GM12874 (cell line): ENCODE measurements at regions not wholly inside any gene's neighbourhood (a gene's known extent, or its start where the extent isn't known, plus 50 kb on each side); places are given as distances from the start of the nearest gene placed in this dataset.

ENCODE experiments used
- CTCF ChIP-seq: IDR thresholded peaks from 2 replicates; pipeline ENCODE4 v1.5.1; 2011; ENCODE audit warnings: low read depth, mild to moderate bottlenecking, control low read depth, low read length, moderate library complexity; ENCODE audit not compliant: insufficient read depth

DNA sequence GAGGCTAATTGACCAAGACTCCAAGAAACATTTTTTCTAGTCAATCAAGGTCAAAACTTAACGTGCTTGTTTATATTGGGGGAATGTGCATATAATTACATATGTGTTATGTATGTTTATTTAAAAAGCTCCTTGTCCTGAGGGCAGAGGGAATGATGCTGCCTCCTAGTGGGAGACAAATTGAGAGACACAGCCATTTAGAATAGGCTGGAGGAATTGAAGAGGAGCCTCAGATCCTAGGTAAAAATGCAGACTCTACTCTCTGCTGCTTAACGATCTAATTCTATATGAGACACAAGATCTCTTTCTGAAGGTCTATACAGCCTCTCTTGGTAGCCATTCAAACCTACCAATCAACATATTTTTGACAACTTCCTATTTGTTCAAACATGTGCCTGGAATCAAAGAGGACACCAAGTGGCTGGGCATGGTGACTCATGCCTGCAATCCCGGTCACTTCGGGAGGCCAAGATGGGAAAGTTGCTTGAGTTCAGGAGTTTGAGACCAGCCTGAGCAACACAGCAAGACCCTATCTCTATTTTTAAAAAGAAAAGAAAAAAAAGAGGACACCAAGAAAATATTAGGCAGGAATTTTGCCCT, 136.6 kb upstream of the ZNF648 start:
- TF ChIP-seq CTCF = peak; percentile 32; the same call in 1 of the 2 replicates

DNA sequence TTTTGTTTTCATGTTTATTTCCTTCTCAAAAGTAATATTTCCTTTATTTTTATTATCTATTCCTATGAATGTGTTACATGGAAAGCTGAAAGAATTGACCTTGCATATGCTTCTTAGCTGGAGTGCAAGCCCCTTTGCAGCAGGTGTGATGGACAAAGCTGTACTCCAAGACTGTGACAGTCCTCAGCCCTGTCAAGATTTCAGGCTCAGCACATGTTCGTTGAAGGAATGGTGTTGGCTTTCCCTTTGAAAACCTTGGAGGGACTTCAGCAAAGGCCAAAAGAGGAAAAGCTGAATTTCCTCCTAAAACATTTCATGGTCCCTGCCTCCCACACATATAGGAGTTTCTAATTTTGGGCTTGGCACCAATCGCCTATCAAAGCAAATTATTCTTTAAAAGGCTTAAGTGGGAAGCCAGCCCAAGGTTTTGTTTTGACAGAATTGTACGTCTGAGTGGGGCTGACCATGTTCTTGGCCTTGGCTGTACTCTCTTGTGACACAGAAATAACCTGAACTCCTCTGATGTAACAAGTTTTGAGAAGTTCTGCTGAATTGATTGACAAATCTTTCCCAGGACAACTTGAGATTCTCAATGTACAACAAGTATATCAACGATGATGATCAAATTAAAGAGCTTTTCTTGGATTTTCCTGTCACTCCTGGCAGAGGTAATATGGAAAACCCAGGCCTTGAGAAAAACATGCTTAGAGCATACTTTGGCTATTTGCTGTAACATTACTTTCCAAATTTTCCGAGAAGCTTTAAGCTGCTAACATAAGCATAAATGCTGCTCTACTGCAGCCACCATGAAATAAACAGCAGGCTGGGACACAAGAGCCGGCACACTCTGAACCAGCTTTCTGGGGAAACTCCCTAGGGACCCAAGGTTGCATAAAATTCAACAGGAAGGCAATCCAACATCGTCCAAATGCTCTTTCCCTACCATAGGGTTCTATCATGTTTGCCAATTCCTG, 135.7 kb upstream of the ZNF648 start:
- TF ChIP-seq CTCF = no peak

- no peak for TF ChIP-seq CTCF
These were observed 134.2 kb upstream of the ZNF648 start for GRCh38 chr1:182195733-182196132.

DNA sequence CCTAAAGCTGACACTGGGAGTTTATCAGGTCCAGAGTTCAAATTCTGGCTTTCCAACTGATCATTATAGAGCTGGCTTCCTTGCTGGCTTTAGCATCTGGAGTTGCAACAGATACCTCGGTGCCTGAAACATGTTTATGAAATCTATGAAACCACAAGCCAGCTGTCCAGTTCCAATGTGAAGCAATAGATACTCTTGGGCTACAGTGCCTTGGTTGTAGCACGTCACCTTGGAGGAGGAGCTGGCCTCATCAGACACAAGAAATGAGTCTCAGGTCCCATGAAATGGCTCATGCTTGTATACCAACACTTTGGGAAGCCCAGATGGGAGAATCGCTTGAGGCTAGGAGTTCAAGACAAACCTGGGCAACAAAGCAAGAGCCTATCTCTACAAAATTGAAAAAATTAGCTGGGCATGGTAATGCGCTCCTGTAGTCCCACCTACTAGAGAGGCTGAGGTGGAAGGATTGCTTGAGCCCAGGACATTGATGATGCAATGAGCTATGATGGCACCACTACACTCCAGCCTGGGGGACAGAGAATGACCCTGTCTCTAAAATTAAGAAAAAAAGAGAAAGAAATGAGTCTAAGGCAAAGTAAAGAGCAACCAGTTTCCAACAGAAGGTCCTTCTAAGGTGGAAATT, 132.5 kb upstream of the ZNF648 start:
- TF ChIP-seq CTCF = no peak

DNA sequence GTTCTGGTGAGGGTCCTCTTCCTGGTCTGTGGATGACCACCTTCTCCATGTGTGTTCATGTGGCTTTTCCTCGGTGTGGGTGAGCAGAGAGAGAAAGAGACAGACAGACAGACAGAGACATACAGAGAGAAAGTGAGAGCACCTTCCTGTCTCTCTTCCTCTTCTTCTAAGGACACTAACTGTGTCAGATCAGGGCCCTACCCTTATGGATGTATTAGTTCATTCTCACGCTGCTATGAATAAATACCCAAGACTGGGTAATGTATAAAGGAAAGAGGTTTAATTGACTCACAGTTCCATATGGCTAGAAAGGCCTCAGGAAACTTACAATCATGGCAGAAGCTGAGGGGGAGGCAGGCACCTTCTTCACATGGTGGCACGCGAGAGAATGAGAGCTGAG, 131.5 kb upstream of the ZNF648 start:
- no peak for TF ChIP-seq CTCF

GRCh38 chr1:182192215-182192614, 130.7 kb upstream of the ZNF648 start:
- TF ChIP-seq CTCF = no peak
